GM12878 (cell line): ENCODE measurements at regions not wholly inside any gene's neighbourhood (a gene's known extent, or its start where the extent isn't known, plus 50 kb on each side); places are given as distances from the start of the nearest gene placed in this dataset.

ENCODE experiments used
- GABPA ChIP-seq: IDR thresholded peaks from 2 replicates; pipeline ENCODE4 v1.6.1; 2014; ENCODE audit warnings: antibody characterized with exemption, low read depth, mild to moderate bottlenecking, inconsistent platforms
- TCF7 ChIP-seq: IDR thresholded peaks from 2 replicates; pipeline ENCODE4 v1.6.1; 2014; ENCODE audit warnings: antibody characterized with exemption, borderline replicate concordance

- no peak for TF ChIP-seq GABPA
- TF ChIP-seq TCF7, result no peak
Observed at GRCh38 chr12:107442326-107442987, 243.1 kb upstream of the PWP1 start.
